ENCODE measurements at regions not wholly inside any gene's neighbourhood (a gene's known extent, or its start where the extent isn't known, plus 50 kb on each side); places are given as distances from the start of the nearest gene placed in this dataset.
"Not testable (repeated sequence)": the region's sequence is repeated elsewhere in the genome, so short reads cannot be mapped to it uniquely, and the experiment has no call there.

- DNase-seq (ENCODE audit: low read depth) (no peak), FAIRE-seq (no peak)
- H3K36me3 ChIP-seq (ENCODE audit: control insufficient read depth, insufficient read depth, low read length): no peaks in the 10 kb centered on the region
- no peaks in the 10 kb centered on the region for H3K27me3 ChIP-seq (ENCODE audit: control insufficient read depth, insufficient read depth, low read length)
- H3K4me3 ChIP-seq (ENCODE audit: low read depth, low read length): no peak overlapping the region
- TF ChIP-seq CTCF (IDR thresholded peaks at IDR 0.05; ENCODE audit: insufficient read depth, low read length, severe bottlenecking): no peak
These were observed 144.3 kb downstream of the MRPS30 start for GRCh38 chr5:44953078-44953477.

GRCh38 chr5:44958943-44959454 lies 150.3 kb downstream of the MRPS30 start:
- not testable (repeated sequence) for FAIRE-seq; H3K27me3 ChIP-seq (ENCODE audit: control insufficient read depth, insufficient read depth, low read length); H3K36me3 ChIP-seq (ENCODE audit: control insufficient read depth, insufficient read depth, low read length); DNase-seq (ENCODE audit: low read depth); H3K4me3 ChIP-seq (ENCODE audit: low read depth, low read length)

- DNase-seq (ENCODE audit: low read depth) (no peak), FAIRE-seq (no peak)
- no peak for TF ChIP-seq CTCF (IDR thresholded peaks at IDR 0.05; ENCODE audit: insufficient read depth, low read length, severe bottlenecking)
These were observed 161.1 kb downstream of the MRPS30 start for GRCh38 chr5:44969825-44970224.

DNA sequence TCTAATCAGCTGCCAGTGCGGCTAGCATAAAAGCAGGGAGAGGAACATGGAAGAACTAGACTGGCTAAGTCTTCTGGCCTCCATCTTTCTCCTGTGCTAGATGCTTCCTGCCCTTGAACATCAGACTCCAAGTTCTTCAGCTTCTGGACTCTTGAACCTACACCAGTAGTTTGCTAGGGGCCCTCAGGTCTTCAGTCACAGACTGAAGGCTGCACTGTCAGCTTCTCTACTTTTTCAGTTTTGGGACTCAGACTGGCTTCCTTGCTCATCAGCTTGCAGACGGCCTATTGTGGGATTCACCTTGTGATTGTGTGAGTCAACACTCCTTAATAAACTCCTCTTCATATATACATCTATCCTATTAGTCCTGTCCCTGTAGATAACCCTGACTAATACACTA lies 162.2 kb downstream of the MRPS30 start:
- H3K27me3 ChIP-seq (ENCODE audit: control insufficient read depth, insufficient read depth, low read length); FAIRE-seq: not testable (repeated sequence)
- DNase-seq (ENCODE audit: low read depth): peak; percentile 4

More at GRCh38 chr5:44969825-44970224, 161.1 kb downstream of the MRPS30 start:
- Histone ChIP-seq H3K36me3 (ENCODE audit: control insufficient read depth, insufficient read depth, low read length) (no peaks in the 10 kb centered on the region), H3K27me3 (ENCODE audit: control insufficient read depth, insufficient read depth, low read length) (no peaks in the 10 kb centered on the region), H3K4me3 (ENCODE audit: low read depth, low read length) (no peak overlapping the region)

DNA sequence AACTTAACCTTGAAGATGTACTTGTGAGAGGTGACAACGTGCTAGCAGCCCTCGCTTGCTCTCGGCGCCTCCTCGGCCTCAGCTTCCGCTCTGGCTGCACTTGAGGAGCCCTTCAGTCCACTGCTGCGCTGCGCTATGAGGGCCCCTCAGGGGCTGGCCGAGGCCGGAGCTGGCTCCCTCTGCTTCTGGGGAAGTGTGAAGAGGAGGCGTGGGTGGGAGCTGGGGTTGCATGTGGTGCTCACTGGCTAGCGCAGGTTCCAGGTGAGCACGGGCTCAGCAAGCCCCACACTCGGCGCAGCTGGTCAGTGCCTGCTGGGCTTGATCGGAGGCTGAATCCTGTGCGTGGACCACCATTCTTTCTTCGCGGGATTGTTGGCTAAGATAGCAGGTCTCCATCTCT lies 166.1 kb downstream of the MRPS30 start:
- H3K36me3 ChIP-seq (ENCODE audit: control insufficient read depth, insufficient read depth, low read length): no peaks in the 10 kb centered on the region
- no peak for DNase-seq (ENCODE audit: low read depth)
- FAIRE-seq: no peak
- no peaks in the 10 kb centered on the region for H3K27me3 ChIP-seq (ENCODE audit: control insufficient read depth, insufficient read depth, low read length)
- no peak overlapping the region for H3K4me3 ChIP-seq (ENCODE audit: low read depth, low read length)
- TF ChIP-seq CTCF (IDR thresholded peaks at IDR 0.05; ENCODE audit: insufficient read depth, low read length, severe bottlenecking): no peak

More for the DNA sequence above, 162.2 kb downstream of the MRPS30 start:
- H3K4me3 ChIP-seq (ENCODE audit: low read depth, low read length); H3K36me3 ChIP-seq (ENCODE audit: control insufficient read depth, insufficient read depth, low read length): not testable (repeated sequence)

DNA sequence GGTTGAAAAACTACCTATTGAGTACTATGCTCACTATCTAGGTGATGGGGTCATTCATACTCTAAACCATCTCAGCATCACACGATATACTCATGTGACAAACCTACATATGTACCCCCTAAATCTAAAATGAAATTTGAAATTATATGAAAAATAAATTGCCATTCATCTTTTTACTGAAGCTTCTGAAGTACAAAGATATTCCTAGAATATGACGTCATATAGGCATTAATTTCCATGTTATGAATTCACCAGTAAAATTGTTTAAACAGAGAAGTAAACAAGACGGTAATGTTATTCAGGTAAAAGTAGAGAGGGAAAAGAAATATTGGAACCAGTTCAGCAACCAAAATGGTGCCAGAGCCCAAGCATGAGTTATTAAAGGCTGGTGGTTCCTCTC lies 173.0 kb downstream of the MRPS30 start:
- no peak for FAIRE-seq
- DNase-seq (ENCODE audit: low read depth): no peak
- Histone ChIP-seq H3K4me3 (ENCODE audit: low read depth, low read length) (no peak overlapping the region), H3K27me3 (ENCODE audit: control insufficient read depth, insufficient read depth, low read length) (no peaks in the 10 kb centered on the region), H3K36me3 (ENCODE audit: control insufficient read depth, insufficient read depth, low read length) (no peaks in the 10 kb centered on the region)
- TF ChIP-seq CTCF (IDR thresholded peaks at IDR 0.05; ENCODE audit: insufficient read depth, low read length, severe bottlenecking): no peak

DNA sequence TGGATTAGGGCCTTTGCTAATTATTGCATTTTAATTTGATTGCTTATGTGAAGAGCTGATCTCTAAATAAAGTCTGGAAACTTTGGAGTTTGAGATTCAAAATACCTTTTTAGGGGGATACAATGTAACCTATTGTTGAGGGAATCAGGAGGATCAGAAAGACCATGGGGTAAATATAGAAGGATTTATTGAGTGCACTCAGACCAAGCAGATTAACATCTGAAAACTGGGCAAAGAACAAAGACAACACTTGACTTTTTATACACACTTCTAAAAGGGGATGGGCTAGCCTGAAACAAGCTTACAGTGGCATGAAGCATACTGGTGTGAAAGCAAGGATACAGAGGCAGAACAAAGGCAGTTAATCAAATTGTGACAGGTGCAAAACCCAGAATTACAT lies 174.3 kb downstream of the MRPS30 start:
- DNase-seq (ENCODE audit: low read depth) (no peak), FAIRE-seq (no peak)
- Histone ChIP-seq H3K36me3 (ENCODE audit: control insufficient read depth, insufficient read depth, low read length) (no peaks in the 10 kb centered on the region), H3K27me3 (ENCODE audit: control insufficient read depth, insufficient read depth, low read length) (no peaks in the 10 kb centered on the region), H3K4me3 (ENCODE audit: low read depth, low read length) (no peak overlapping the region)
- TF ChIP-seq CTCF (IDR thresholded peaks at IDR 0.05; ENCODE audit: insufficient read depth, low read length, severe bottlenecking): no peak

All from bronchial epithelial cell (primary cell).